K562 (cell line): ENCODE measurements at regions not wholly inside any gene's neighbourhood (a gene's known extent, or its start where the extent isn't known, plus 50 kb on each side); places are given as distances from the start of the nearest gene placed in this dataset.

Experiments used
- ATAC-seq: fragments of 200-7000 bp; cut with Tn5 transposase; 3 replicates; pipeline ENCODE4 v1.9.1; 2020; ENCODE audit warnings: moderate library complexity
- BruUV-seq: library from RNA; stranded (reverse); fragments of 400-500 nt; replicated peaks from 2 replicates; lab custom pipeline; 2021; lab: Mats Ljungman, UMichigan
- CTCF ChIA-PET: fragments of 300-600 bp; formaldehyde crosslinking; extraction: SDS; loops from one replicate; lab custom pipeline; 2021; ENCODE audit warnings: low intra/inter-chr PET ratio; lab: Yijun Ruan, JAX
- POLR2A ChIA-PET: fragments of 300-600, 350-650 bp; sonication (Branson Sonifier 250); formaldehyde crosslinking; extraction: SDS; loops from one replicate; lab custom pipeline; 2021; ENCODE audit warnings: antibody characterized with exemption, inconsistent platforms; lab: Yijun Ruan, JAX
- DNase-seq, 4 experiments: peaks; one replicate each; pipeline versions ENCODE4 v3.0.0 to v3.0.0-alpha.2; 2011 to 2018; ENCODE audit warnings: low spot score in 3 of 4, mixed read lengths in 3 of 4; ENCODE audit errors: extremely low read depth in 1 of 4
- FAIRE-seq: peaks from 2 replicates; lab custom pipeline; 2011; peaks lifted over from hg19 to GRCh38; lab: Jason Lieb, UNC
- H2AFZ ChIP-seq: 2 replicates; pipeline ENCODE4 v1.6.0; 2011; ENCODE audit warnings: low read depth, low read length, control low read depth, inconsistent platforms
- H3K27ac ChIP-seq: fragments of 200-600 bp; 3 replicates; pipeline ENCODE4 v1.8.0; 2011; ENCODE audit warnings: low read depth, mild to moderate bottlenecking, control low read depth, inconsistent platforms, low read length, moderate library complexity, mixed read lengths; ENCODE audit errors: extremely low read depth
- H3K27me3 ChIP-seq, 2 experiments: fragments of 300-600 bp in 1 of 2; 2 replicates in 1 of 2; 3 replicates in 1 of 2; pipeline versions ENCODE4 v1.6.0 to v1.8.0; 2011; ENCODE audit warnings: inconsistent platforms in 2 of 2, low read length in 2 of 2, mild to moderate bottlenecking in 1 of 2, mixed read lengths in 1 of 2, moderate library complexity in 1 of 2; ENCODE audit not compliant: control insufficient read depth in 2 of 2, insufficient read depth in 2 of 2
- H3K36me3 ChIP-seq: fragments of 300-600 bp; 3 replicates; pipeline ENCODE4 v1.8.0; 2011; ENCODE audit warnings: mild to moderate bottlenecking, low read length, inconsistent platforms; ENCODE audit not compliant: control insufficient read depth, insufficient read depth
- H3K4me1 ChIP-seq, 2 experiments: fragments of 200-600 bp in 1 of 2; replicated peaks in 1 of 2; 2 replicates in 1 of 2; 3 replicates in 1 of 2; pipeline versions ENCODE4 v1.5.1 to v1.8.0; 2011; ENCODE audit warnings: inconsistent platforms in 2 of 2, low read length in 2 of 2, mild to moderate bottlenecking in 1 of 2, mixed read lengths in 1 of 2, moderate library complexity in 1 of 2; ENCODE audit not compliant: control insufficient read depth in 2 of 2, insufficient read depth in 2 of 2
- H3K4me2 ChIP-seq: 2 replicates; pipeline ENCODE4 v1.6.1; 2011; ENCODE audit warnings: low read length, control low read depth, inconsistent platforms, mixed read lengths; ENCODE audit not compliant: insufficient read depth
- H3K4me3 ChIP-seq: fragments of 200-600 bp; sonication (generic), shearing (Covaris generic); 2 replicates; pipeline ENCODE4 v1.5.1; 2016; ENCODE audit warnings: control low read depth, inconsistent platforms
- H3K79me2 ChIP-seq: fragments of 200-600 bp; 3 replicates; pipeline ENCODE4 v1.8.0; 2011; ENCODE audit warnings: low read length, inconsistent platforms; ENCODE audit not compliant: control insufficient read depth, insufficient read depth
- H3K9ac ChIP-seq, 2 experiments: 2 replicates each; pipeline versions ENCODE4 v1.6.0 to v1.6.1; 2011; ENCODE audit warnings: low read depth in 2 of 2, low read length in 2 of 2, control low read depth in 1 of 2, inconsistent platforms in 1 of 2, mild to moderate bottlenecking in 1 of 2, mixed read lengths in 1 of 2; ENCODE audit not compliant: insufficient read depth in 1 of 2
- H3K9me1 ChIP-seq: one replicate; pipeline ENCODE4 v1.6.0; 2011; ENCODE audit warnings: inconsistent platforms, mild to moderate bottlenecking, low read length, moderate library complexity; ENCODE audit not compliant: control insufficient read depth, insufficient read depth
- H3K9me3 ChIP-seq: replicated peaks from 2 replicates; pipeline ENCODE4 v1.5.1; 2011; ENCODE audit warnings: low read depth, low read length, inconsistent platforms; ENCODE audit not compliant: control insufficient read depth, insufficient read depth
- H4K20me1 ChIP-seq: replicated peaks from 2 replicates; pipeline ENCODE4 v1.6.1; 2011; ENCODE audit warnings: low read length, inconsistent platforms, mixed read lengths; ENCODE audit not compliant: control insufficient read depth, insufficient read depth
- ARNT ChIP-seq, 2 experiments: fragments of 450-650 bp; IDR thresholded peaks; 2 replicates each; pipeline ENCODE4 v1.6.1; 2016; ENCODE audit warnings: mild to moderate bottlenecking in 1 of 2
- EP400 ChIP-seq: fragments of 450-650 bp; IDR thresholded peaks from 2 replicates; pipeline ENCODE4 v1.6.1; 2017; ENCODE audit warnings: antibody characterized with exemption, mild to moderate bottlenecking, moderate library complexity
- FOXJ3 ChIP-seq: sonication (generic); formaldehyde crosslinking; IDR thresholded peaks from 2 replicates; pipeline ENCODE4 v1.4.0; 2020; ENCODE audit warnings: mild to moderate bottlenecking, missing genetic modification reagents
- HEY1 ChIP-seq: fragments of 250-450 bp; sonication (Bioruptor Pico); IDR thresholded peaks from 2 replicates; pipeline ENCODE4 v1.5.0; 2020; ENCODE audit warnings: mild to moderate bottlenecking, moderate library complexity, borderline replicate concordance
- RFX1 ChIP-seq: fragments of 450-650 bp; IDR thresholded peaks from 2 replicates; pipeline ENCODE4 v1.6.1; 2016; ENCODE audit warnings: mild to moderate bottlenecking, moderate library complexity
- U2AF1 ChIP-seq: fragments of 200-400 bp; formaldehyde crosslinking; optimal IDR thresholded peaks from 2 replicates; pipeline ENCODE3; 2017; ENCODE audit warnings: mild to moderate bottlenecking, low read depth, low read length, moderate library complexity
- USF2 ChIP-seq: sonication (generic); formaldehyde crosslinking; IDR thresholded peaks from 2 replicates; pipeline ENCODE4 v1.5.0; 2020; ENCODE audit warnings: missing genetic modification reagents
- ZNF121 ChIP-seq: sonication (generic); formaldehyde crosslinking; conservative IDR thresholded peaks from 2 replicates; pipeline ENCODE4 v1.8.0; 2022; ENCODE audit warnings: missing genetic modification reagents
- WGBS: fragments of 100-300 bp; shearing (Covaris generic); methylation state at CpG from one replicate; pipeline ENCODE4 v1.1.6; 2016; ENCODE audit warnings: low coverage, mixed read lengths; ENCODE audit not compliant: insufficient coverage; ENCODE audit errors: missing lambda C conversion rate; 5-methylcytosine and 5-hydroxymethylcytosine counted together
- in situ Hi-C: fragments of 300-500 bp; cut with MboI; formaldehyde crosslinking; loops from 4 replicates; pipeline ENCODE4 v1.15.0; 2018; ENCODE audit warnings: inconsistent platforms, mixed read lengths
- intact Hi-C: fragments of 100-400 bp; cut with micrococcal nuclease; formaldehyde crosslinking; loops from 2 replicates; pipeline ENCODE4 v1.14.2; 2022
- TF ChIP-seq, protein P1 (sequence below): fragments of 200-600 bp; sonication (generic); IDR thresholded peaks from one replicate; pipeline ENCODE4 v1.6.1; 2012; ENCODE audit warnings: mild to moderate bottlenecking, low read depth, low read length, inconsistent platforms
- TF ChIP-seq, protein P2 (sequence below): fragments of 450-650 bp; formaldehyde crosslinking; IDR thresholded peaks from 2 replicates; pipeline ENCODE4 v1.4.0; 2020; ENCODE audit warnings: mild to moderate bottlenecking, moderate library complexity

DNA sequence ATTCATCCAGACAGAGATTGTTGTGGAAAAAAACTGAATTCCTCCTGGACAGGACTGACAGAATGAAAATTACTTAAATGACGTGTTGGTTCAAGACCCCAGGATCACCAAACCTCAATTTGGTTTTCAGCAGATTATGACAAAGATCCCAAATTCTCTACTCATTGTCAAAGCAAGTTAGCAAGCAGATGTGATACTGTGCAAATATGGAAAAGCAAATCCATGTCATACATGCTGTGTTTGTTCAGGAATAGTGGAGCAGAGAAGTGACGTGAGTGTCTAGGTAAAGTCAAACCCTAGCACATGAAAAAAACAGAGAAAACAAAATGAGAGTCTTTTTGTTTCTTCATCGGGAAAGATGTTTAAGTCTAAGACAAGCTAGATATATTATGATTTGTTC is 169.2 kb upstream of the NBEA start:
- POLR2A ChIA-PET = no interaction called here
- no TSS peak for BruUV-seq
- Histone ChIP-seq H3K4me2 (no peak overlapping the region), H3K9me1 (no peaks in the 10 kb centered on the region), H3K27ac (no peak overlapping the region), H3K27me3 (no peaks in the 10 kb centered on the region), H3K9me3 (no peaks in the 10 kb centered on the region), H3K79me2 (no peaks in the 10 kb centered on the region), H3K4me3 (no peak overlapping the region), H3K4me1 (no peaks in the 10 kb centered on the region), H4K20me1 (no peaks in the 10 kb centered on the region), H3K36me3 (no peaks in the 10 kb centered on the region), H3K9ac (no peak overlapping the region), H2AFZ (no peak overlapping the region)
- in situ Hi-C loops = no loop called here
- CTCF ChIA-PET = no interaction called here
- intact Hi-C loops = no loop called here
- no peak for FAIRE-seq
- WGBS = 0% methylated on average over 3 of the region's 3 CpGs
- no peak for DNase-seq
- no peak for ATAC-seq
- TF ChIP-seq FOXJ3 (CRISPR knock-in tag) (no peak), EP400 (no peak), ARNT (IDR thresholded peaks at IDR 0.05) (no peak), HEY1 (CRISPR knock-in tag) (no peak), U2AF1 (no peak), ZNF121 (no peak), USF2 (no peak), RFX1 (no peak)
- TF ChIP-seq, protein P1, sequence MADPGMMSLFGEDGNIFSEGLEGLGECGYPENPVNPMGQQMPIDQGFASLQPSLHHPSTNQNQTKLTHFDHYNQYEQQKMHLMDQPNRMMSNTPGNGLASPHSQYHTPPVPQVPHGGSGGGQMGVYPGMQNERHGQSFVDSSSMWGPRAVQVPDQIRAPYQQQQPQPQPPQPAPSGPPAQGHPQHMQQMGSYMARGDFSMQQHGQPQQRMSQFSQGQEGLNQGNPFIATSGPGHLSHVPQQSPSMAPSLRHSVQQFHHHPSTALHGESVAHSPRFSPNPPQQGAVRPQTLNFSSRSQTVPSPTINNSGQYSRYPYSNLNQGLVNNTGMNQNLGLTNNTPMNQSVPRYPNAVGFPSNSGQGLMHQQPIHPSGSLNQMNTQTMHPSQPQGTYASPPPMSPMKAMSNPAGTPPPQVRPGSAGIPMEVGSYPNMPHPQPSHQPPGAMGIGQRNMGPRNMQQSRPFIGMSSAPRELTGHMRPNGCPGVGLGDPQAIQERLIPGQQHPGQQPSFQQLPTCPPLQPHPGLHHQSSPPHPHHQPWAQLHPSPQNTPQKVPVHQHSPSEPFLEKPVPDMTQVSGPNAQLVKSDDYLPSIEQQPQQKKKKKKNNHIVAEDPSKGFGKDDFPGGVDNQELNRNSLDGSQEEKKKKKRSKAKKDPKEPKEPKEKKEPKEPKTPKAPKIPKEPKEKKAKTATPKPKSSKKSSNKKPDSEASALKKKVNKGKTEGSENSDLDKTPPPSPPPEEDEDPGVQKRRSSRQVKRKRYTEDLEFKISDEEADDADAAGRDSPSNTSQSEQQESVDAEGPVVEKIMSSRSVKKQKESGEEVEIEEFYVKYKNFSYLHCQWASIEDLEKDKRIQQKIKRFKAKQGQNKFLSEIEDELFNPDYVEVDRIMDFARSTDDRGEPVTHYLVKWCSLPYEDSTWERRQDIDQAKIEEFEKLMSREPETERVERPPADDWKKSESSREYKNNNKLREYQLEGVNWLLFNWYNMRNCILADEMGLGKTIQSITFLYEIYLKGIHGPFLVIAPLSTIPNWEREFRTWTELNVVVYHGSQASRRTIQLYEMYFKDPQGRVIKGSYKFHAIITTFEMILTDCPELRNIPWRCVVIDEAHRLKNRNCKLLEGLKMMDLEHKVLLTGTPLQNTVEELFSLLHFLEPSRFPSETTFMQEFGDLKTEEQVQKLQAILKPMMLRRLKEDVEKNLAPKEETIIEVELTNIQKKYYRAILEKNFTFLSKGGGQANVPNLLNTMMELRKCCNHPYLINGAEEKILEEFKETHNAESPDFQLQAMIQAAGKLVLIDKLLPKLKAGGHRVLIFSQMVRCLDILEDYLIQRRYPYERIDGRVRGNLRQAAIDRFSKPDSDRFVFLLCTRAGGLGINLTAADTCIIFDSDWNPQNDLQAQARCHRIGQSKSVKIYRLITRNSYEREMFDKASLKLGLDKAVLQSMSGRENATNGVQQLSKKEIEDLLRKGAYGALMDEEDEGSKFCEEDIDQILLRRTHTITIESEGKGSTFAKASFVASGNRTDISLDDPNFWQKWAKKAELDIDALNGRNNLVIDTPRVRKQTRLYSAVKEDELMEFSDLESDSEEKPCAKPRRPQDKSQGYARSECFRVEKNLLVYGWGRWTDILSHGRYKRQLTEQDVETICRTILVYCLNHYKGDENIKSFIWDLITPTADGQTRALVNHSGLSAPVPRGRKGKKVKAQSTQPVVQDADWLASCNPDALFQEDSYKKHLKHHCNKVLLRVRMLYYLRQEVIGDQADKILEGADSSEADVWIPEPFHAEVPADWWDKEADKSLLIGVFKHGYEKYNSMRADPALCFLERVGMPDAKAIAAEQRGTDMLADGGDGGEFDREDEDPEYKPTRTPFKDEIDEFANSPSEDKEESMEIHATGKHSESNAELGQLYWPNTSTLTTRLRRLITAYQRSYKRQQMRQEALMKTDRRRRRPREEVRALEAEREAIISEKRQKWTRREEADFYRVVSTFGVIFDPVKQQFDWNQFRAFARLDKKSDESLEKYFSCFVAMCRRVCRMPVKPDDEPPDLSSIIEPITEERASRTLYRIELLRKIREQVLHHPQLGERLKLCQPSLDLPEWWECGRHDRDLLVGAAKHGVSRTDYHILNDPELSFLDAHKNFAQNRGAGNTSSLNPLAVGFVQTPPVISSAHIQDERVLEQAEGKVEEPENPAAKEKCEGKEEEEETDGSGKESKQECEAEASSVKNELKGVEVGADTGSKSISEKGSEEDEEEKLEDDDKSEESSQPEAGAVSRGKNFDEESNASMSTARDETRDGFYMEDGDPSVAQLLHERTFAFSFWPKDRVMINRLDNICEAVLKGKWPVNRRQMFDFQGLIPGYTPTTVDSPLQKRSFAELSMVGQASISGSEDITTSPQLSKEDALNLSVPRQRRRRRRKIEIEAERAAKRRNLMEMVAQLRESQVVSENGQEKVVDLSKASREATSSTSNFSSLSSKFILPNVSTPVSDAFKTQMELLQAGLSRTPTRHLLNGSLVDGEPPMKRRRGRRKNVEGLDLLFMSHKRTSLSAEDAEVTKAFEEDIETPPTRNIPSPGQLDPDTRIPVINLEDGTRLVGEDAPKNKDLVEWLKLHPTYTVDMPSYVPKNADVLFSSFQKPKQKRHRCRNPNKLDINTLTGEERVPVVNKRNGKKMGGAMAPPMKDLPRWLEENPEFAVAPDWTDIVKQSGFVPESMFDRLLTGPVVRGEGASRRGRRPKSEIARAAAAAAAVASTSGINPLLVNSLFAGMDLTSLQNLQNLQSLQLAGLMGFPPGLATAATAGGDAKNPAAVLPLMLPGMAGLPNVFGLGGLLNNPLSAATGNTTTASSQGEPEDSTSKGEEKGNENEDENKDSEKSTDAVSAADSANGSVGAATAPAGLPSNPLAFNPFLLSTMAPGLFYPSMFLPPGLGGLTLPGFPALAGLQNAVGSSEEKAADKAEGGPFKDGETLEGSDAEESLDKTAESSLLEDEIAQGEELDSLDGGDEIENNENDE = no peak
- TF ChIP-seq, protein P2, sequence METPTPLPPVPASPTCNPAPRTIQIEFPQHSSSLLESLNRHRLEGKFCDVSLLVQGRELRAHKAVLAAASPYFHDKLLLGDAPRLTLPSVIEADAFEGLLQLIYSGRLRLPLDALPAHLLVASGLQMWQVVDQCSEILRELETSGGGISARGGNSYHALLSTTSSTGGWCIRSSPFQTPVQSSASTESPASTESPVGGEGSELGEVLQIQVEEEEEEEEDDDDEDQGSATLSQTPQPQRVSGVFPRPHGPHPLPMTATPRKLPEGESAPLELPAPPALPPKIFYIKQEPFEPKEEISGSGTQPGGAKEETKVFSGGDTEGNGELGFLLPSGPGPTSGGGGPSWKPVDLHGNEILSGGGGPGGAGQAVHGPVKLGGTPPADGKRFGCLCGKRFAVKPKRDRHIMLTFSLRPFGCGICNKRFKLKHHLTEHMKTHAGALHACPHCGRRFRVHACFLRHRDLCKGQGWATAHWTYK (CRISPR knock-in tag) = no peak
